ENCODE measurements at regions not wholly inside any gene's neighbourhood (a gene's known extent, or its start where the extent isn't known, plus 50 kb on each side); places are given as distances from the start of the nearest gene placed in this dataset.

GRCh38 chr5:17019324-17019723 lies 83.2 kb upstream of the MYO10 start:
- TF ChIP-seq CTCF (conservative IDR thresholded peaks at IDR 0.05; ENCODE audit: low read length), result no peak
- no peak for TF ChIP-seq EZH2phosphoT487 (IDR thresholded peaks at IDR 0.05; ENCODE audit: borderline replicate concordance, low read depth, low read length)

Measured in OCI-LY7 (cell line).